ENCODE measurements at regions not wholly inside any gene's neighbourhood (a gene's known extent, or its start where the extent isn't known, plus 50 kb on each side); places are given as distances from the start of the nearest gene placed in this dataset.

DNA sequence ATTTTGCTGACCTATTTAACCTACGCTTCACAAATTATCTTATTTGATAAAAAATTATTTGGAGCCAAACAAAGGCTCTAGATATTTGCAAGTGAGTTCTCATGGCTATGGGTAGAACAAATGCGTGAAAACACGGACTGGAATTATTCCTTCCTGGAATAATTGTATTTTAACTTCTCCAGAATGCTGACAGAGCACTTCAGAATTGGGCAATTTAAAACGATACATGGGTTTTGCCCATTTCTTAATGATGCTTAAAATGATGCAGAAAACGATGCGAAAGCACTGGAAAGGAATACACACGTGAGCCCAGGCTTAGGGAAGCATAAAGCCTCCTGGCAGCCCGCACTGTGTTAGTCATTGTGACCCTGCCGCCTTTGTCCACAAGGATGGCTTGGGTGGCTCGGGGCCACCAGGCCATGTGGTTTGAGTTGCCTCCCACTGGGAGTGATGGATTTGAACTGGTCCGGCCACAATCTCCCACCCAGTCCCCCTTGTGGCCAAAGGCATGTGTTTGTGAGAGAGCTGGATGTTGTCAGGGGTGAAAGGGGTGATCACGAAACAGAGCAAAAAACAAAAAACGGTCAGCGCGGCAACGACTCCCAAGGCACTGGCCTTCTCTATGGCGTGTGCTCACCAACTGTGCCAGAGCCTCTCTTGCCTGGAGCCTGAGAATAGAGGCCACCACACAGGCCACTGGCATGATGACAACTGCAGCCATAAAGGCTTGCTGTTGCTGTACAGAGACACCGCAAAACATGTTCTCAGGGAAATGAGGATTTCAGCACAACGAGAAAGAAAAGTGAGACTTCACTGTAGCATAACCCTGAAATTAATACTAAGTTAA lies 234.2 kb upstream of the ADAMTS16 start:
- TF ChIP-seq, protein P1, sequence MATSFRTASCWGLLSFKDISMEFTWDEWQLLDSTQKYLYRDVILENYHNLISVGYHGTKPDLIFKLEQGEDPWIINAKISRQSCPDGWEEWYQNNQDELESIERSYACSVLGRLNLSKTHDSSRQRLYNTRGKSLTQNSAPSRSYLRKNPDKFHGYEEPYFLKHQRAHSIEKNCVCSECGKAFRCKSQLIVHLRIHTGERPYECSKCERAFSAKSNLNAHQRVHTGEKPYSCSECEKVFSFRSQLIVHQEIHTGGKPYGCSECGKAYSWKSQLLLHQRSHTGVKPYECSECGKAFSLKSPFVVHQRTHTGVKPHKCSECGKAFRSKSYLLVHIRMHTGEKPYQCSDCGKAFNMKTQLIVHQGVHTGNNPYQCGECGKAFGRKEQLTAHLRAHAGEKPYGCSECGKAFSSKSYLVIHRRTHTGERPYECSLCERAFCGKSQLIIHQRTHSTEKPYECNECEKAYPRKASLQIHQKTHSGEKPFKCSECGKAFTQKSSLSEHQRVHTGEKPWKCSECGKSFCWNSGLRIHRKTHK (tag by site-specific recombination; IDR thresholded peaks at IDR 0.05), result no peak
- TF ChIP-seq ZNF76 (tag by site-specific recombination; IDR thresholded peaks at IDR 0.05; ENCODE audit: borderline replicate concordance, low read depth) (no peak), ZNF521 (tag by site-specific recombination; IDR thresholded peaks at IDR 0.05) (no peak)
- H3K4me3 ChIP-seq (ENCODE audit: low read depth, low read length), result no peak overlapping the region
- no peak overlapping the region for H3K27ac ChIP-seq (ENCODE audit: extremely low read depth, low read depth, low read length)
- peaks cover 6% of the 10 kb centered on the region; the same call in 1 of the 2 replicates for H3K4me1 ChIP-seq (ENCODE audit: control insufficient read depth, insufficient read depth, low read length)
- H3K9me3 ChIP-seq (ENCODE audit: control insufficient read depth, insufficient read depth, low read depth, low read length), result no peaks in the 10 kb centered on the region
- no peaks in the 10 kb centered on the region for H3K36me3 ChIP-seq (ENCODE audit: control insufficient read depth in 2 of 2, insufficient read depth in 1 of 2, low read length in 2 of 2)
- CTCF ChIA-PET, result interaction anchor here (0.6 to 1.3 kb wide), 3 partner anchors 17 to 1454 kb away, joined by 3 to 4 read pairs (median 3); no protein-coding TSS in a partner anchor
- POLR2A ChIA-PET, result no interaction called here

DNA sequence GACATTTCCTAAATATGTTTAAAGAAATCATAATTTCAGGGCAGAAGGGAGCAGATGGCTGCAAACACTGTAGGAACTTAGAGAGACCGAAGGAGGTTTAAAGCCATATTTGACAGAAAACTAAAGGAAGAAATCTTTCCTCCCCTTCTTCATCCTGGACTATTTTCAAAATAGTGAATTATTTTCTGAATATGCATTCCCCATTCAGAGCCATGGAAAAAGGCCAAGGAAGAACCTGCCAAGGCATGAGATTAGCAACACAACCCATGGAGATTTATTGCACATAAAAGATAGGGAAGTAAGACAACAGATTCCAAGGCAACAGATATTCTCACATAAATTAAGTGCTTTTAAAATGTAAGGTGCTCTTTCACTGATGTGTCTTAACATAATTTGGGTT lies 233.3 kb upstream of the ADAMTS16 start:
- ChIA-PET CTCF (interaction anchor here (0.6 kb wide), 1 partner anchor 1455 kb away, joined by 3 read pairs; no protein-coding TSS in a partner anchor), POLR2A (no interaction called here)
- H3K9me3 ChIP-seq (ENCODE audit: control insufficient read depth, insufficient read depth, low read depth, low read length), result no peaks in the 10 kb centered on the region
- H3K27ac ChIP-seq (ENCODE audit: extremely low read depth, low read depth, low read length), result no peak overlapping the region
- H3K36me3 ChIP-seq (ENCODE audit: control insufficient read depth in 2 of 2, insufficient read depth in 1 of 2, low read length in 2 of 2), result no peaks in the 10 kb centered on the region
- peaks cover 6% of the 10 kb centered on the region; the same call in 1 of the 2 replicates for H3K4me1 ChIP-seq (ENCODE audit: control insufficient read depth, insufficient read depth, low read length)
- H3K4me3 ChIP-seq (ENCODE audit: low read depth, low read length), result no peak overlapping the region
- TF ChIP-seq, protein P2, sequence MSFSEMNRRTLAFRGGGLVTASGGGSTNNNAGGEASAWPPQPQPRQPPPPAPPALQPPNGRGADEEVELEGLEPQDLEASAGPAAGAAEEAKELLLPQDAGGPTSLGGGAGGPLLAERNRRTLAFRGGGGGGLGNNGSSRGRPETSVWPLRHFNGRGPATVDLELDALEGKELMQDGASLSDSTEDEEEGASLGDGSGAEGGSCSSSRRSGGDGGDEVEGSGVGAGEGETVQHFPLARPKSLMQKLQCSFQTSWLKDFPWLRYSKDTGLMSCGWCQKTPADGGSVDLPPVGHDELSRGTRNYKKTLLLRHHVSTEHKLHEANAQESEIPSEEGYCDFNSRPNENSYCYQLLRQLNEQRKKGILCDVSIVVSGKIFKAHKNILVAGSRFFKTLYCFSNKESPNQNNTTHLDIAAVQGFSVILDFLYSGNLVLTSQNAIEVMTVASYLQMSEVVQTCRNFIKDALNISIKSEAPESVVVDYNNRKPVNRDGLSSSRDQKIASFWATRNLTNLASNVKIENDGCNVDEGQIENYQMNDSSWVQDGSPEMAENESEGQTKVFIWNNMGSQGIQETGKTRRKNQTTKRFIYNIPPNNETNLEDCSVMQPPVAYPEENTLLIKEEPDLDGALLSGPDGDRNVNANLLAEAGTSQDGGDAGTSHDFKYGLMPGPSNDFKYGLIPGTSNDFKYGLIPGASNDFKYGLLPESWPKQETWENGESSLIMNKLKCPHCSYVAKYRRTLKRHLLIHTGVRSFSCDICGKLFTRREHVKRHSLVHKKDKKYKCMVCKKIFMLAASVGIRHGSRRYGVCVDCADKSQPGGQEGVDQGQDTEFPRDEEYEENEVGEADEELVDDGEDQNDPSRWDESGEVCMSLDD (tag by site-specific recombination; IDR thresholded peaks at IDR 0.05), result no peak

DNA sequence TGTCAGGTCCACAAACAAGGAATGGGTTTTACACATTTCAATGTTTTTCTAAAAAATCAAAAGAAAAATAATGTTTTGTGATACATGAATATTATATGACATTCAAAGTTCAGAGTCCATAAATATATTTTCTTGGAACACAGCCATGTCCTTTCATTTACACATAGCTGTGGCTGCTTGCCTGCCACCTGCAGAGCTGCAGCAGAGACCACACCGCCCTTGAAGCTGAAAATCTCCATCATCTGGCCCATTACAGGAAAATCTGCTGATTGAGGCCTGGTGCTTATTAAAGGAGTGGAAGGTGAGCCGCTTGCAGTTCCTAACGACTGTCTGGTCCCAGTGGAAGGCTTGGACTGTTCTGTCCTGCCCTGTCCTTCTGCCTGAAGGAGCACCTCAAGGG lies 232.6 kb upstream of the ADAMTS16 start:
- Histone ChIP-seq H3K4me1 (ENCODE audit: control insufficient read depth, insufficient read depth, low read length) (peaks cover 6% of the 10 kb centered on the region; the same call in 1 of the 2 replicates), H3K36me3 (ENCODE audit: control insufficient read depth in 2 of 2, insufficient read depth in 1 of 2, low read length in 2 of 2) (no peaks in the 10 kb centered on the region), H3K4me3 (ENCODE audit: low read depth, low read length) (no peak overlapping the region), H3K9me3 (ENCODE audit: control insufficient read depth, insufficient read depth, low read depth, low read length) (no peaks in the 10 kb centered on the region), H3K27ac (ENCODE audit: extremely low read depth, low read depth, low read length) (no peak overlapping the region)
- ChIA-PET CTCF (interaction anchor here (0.6 to 0.7 kb wide), 2 partner anchors 34 to 576 kb away, joined by 3 to 6 read pairs; no protein-coding TSS in a partner anchor), POLR2A (no interaction called here)
- TF ChIP-seq ZNF391 (tag by site-specific recombination; IDR thresholded peaks at IDR 0.05; ENCODE audit: borderline replicate concordance, low read depth) (no peak), EGR2 (tag by site-specific recombination; IDR thresholded peaks at IDR 0.05; ENCODE audit: low read depth) (no peak), FEZF1 (tag by site-specific recombination; IDR thresholded peaks at IDR 0.05) (no peak), OVOL3 (tag by site-specific recombination; IDR thresholded peaks at IDR 0.05) (no peak), ZNF558 (tag by site-specific recombination; IDR thresholded peaks at IDR 0.05) (no peak), ZNF626 (tag by site-specific recombination; IDR thresholded peaks at IDR 0.05) (no peak), ZNF335 (tag by site-specific recombination; conservative IDR thresholded peaks at IDR 0.05) (no peak), ZFP69B (tag by site-specific recombination; IDR thresholded peaks at IDR 0.05) (no peak), ZNF549 (tag by site-specific recombination; IDR thresholded peaks at IDR 0.05) (no peak), ZNF837 (tag by site-specific recombination; IDR thresholded peaks at IDR 0.05) (no peak), ZNF561 (tag by site-specific recombination; IDR thresholded peaks at IDR 0.05; ENCODE audit: borderline replicate concordance) (no peak), ZBTB8A (tag by site-specific recombination; IDR thresholded peaks at IDR 0.05) (no peak)
